ENCODE measurements at regions not wholly inside any gene's neighbourhood (a gene's known extent, or its start where the extent isn't known, plus 50 kb on each side); places are given as distances from the start of the nearest gene placed in this dataset.
"Not testable (repeated sequence)": the region's sequence is repeated elsewhere in the genome, so short reads cannot be mapped to it uniquely, and the experiment has no call there.

DNA sequence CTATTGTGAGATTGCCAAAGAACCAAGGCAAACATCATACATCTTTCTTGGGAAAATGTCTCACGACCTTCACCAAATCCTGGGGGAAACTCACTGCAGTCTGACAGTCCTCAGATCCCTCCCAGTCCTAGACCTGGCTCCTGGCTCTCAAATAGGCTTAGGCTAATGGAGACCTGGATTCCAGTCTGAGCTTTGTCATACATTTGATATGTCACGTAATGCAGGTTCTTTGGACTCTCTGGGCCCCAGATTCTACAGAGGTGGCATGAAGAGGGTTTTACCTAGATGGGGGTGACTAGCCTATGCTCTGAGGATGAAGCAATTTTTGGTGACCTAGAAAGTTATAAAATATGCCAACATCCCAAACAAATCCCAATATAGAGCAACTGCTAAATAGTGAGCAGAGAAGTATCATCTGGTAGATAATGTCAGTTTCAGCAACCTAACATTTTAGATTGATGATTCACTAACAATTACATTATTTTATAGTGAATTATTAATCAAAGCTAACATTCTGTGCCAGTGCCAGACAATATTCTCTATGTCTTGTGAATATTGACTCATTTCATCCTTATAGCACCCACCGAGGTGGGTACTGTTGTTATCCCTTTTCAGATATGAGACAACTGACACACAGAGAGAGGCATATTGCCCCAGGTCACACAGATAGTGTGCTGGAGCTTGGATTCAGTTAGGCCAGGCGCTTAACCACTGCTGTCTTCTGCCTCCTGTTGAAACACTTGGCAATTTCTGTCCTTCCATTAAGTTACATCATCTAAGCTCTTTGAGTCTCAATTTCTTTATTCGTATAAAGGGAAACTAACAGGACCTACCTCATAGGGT, 195.4 kb upstream of the MAMLD1 start:
- no peak for DNase-seq

GRCh38 chrX:150182161-150182560, 181.0 kb upstream of the MAMLD1 start:
- no peak for DNase-seq

DNA sequence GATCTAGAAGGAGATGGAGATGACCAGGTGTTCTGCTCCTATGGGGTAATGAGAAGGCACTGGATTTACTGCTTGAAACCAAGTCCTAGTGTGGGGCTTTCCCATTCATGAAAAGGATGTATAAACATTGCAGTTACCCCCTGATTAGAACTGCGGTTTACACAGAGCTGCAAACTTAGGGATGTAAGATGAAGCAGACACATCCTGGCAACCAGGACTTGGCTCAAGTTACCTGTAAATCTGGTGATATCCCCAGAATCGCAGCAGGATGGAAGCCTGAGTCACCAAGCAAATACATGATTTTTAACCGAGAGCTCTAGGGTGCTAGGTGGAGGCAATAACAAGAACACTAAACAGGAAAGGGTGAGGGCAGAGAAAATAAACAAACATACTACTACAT, 178.6 kb upstream of the MAMLD1 start:
- no peak for DNase-seq

- no peak for DNase-seq
These were observed 177.4 kb upstream of the MAMLD1 start for GRCh38 chrX:150185766-150186165.

GRCh38 chrX:150192816-150193215, 170.3 kb upstream of the MAMLD1 start:
- DNase-seq, result no peak

- DNase-seq, result no peak
These were observed 166.8 kb upstream of the MAMLD1 start for GRCh38 chrX:150196285-150196684.

GRCh38 chrX:150197388-150197787, 165.7 kb upstream of the MAMLD1 start:
- no peak for DNase-seq

DNA sequence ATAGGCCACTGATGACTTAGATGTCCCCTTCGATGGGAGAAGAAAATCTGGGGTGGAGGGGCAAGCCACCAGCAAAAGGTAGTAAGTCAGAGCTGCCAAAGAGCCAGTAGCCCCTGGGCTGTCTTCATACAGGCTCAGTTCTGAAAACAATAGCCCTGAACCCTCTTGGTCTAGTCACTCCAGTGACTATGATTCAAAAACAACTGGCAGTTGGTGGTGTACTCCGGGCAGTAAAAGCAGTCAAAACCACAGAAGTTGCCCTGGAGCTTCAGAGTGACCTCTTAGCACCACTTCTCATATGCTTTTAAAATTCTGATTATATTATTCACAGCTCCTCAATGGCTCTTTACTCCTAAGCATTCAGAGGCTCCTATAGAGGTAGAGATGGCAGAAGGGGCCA, 164.3 kb upstream of the MAMLD1 start:
- DNase-seq, result no peak

DNA sequence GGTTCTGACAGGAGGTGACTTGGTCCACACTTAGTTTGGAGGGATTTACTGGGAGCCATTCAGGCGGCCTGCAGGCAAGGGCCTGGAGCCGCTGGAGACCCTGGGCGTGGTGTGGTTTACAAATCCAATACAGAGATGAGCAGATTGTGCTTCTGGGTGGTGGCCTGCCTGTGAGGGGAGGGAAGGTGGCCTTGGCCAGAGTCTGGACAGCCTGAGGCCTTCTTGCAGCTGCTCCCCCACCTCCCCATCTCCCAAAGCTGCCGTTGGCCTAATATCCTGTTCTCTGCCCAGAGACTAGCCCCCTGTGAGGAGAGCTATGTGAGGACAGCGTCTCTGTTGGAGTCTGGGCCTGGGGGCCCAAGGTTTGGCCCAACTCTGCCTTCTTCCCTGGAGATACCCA, 163.9 kb upstream of the MAMLD1 start:
- DNase-seq, result no peak

DNA sequence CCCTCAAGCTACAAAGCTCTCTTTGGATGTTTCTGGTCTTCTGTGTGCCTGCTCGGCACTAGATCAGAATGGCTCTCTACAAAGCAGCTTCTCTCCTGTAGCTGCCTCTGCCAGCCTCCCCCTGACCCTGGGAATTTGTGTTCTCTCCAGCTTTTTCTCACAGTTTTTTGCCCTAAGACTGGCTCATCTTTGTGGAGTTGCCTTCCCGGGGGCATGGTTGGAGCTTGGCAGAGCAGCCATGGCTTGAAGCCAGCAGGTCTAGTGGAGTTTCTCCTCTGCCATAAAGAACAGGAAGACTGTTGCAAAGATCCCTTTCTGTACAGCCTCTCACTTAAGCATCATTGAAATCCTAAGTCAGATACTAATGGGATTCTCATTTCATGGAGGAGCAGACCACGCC, 163.3 kb upstream of the MAMLD1 start:
- DNase-seq, result no peak

GRCh38 chrX:150200361-150200760, 162.8 kb upstream of the MAMLD1 start:
- no peak for DNase-seq

DNA sequence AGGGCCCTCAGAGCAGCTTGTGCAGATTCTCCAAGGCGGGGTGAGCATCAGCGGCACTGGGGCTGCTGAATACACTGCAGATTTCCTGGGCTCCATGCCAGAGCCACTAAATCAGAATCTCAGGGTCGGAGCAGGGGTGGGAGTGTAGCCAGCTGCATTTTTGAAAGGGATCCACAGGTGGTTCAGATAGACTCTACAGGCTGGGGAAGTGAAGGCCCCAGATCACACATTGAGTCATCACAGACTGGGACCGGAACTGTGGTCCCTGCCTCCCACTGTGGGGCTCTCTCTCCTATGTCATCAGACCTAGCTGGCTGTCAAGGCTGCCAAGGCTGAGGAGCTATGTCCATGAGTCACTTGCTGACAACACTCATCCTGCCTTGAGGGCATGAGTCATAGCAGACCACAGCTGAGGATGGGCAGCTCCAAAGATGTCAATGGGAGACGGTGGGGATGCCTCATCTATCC, 162.3 kb upstream of the MAMLD1 start:
- peak; percentile 37 for DNase-seq

DNA sequence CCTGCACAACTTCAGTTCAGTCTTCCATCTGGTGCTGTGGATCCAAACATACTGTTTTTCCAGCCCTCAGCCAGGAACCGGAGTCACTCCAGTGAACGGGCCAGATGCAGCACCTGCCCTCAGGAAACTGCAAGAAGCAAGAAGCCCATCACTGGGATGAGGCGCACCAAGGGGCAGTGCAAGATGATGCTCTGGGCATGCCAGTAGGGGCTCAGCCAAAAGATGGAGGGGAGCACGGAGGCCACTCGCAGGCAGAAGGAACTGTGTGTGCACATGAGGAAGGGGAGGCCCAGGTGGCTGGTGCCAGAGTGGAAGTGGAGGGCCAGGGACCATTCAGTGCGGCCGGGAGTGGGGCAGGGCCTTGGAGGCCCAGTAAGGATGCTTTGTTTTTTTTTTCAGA, 161.7 kb upstream of the MAMLD1 start:
- DNase-seq, result no peak

DNA sequence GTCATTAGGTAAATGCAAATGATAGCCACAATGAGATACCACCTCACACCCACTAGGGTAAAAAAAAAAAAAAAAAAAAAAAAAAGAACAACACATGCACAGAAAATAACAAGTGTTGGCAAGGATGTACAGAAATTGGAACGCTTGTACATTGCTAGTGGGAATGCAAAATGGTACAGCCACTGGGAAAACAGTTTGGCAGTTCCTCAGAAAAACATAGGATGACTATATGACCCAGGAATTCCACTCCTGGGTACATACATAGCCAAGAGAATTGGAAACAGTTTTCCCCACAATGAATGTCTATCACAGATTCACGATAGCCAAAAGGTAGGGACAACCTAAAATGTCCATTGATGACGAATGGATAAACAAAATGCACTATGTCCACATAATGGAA, 161.3 kb upstream of the MAMLD1 start:
- no peak for DNase-seq

- no peak for DNase-seq
These were observed 160.4 kb upstream of the MAMLD1 start for GRCh38 chrX:150202641-150203247.

DNA sequence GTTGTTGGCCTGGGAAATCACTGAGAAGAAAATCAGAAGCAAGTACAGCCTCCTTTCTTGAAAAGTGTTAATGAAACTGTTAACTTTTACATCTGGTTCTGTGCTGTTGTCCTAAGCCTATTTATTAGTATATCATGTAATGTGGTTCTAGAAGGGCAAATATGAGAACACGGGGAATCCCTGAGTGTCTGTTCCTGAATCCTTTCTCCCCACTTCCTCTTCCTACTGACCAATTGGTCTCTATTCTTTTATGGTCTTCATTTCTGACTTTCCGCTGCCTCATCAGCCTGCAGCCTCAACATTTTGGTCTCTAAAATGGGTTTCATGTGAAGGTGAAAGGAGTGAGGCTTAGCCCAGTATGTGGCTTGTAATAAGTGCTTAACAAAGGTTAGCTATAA, 159.9 kb upstream of the MAMLD1 start:
- DNase-seq, result no peak

DNA sequence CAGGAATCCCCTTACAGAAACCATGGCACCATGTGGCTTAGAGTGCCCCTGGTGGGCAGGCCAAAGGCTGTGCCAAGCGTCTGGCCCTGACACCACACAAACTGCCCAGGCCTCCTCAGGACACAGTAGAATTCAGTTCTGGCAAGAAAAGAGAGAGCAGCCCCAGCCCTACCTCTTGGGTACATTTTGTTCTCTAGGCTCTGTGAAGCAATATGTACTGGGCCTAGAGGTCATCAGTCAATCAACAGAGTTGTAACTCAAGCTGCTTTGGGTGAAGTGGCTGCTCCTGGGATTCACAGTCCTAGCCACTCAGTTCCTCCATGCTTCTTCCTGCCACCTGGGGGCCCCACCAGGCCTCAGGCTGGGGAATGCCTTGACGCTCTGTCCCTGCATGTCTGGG, 158.1 kb upstream of the MAMLD1 start:
- DNase-seq, result no peak

DNA sequence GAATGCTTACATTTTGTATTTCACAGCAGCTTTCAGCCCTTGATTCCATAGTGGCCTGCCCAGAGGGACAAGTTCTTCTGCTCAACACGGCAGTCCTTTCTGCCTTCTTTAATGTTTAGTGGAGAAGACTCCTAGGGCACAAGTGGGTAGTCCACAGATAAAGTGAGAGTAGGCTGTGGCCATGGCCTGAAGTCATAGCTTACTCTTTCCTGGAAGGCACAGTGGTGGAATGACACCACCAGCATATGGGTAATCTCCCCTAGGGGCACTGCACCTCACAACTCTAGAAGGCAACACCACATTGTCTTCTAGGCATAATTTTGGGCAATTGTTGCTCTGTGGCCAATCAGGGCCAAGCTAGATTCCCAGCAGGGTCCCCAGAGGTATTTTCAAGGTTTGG, 155.4 kb upstream of the MAMLD1 start:
- DNase-seq, result no peak

- no peak for DNase-seq
These were observed 151.1 kb upstream of the MAMLD1 start for GRCh38 chrX:150211988-150212387.

DNA sequence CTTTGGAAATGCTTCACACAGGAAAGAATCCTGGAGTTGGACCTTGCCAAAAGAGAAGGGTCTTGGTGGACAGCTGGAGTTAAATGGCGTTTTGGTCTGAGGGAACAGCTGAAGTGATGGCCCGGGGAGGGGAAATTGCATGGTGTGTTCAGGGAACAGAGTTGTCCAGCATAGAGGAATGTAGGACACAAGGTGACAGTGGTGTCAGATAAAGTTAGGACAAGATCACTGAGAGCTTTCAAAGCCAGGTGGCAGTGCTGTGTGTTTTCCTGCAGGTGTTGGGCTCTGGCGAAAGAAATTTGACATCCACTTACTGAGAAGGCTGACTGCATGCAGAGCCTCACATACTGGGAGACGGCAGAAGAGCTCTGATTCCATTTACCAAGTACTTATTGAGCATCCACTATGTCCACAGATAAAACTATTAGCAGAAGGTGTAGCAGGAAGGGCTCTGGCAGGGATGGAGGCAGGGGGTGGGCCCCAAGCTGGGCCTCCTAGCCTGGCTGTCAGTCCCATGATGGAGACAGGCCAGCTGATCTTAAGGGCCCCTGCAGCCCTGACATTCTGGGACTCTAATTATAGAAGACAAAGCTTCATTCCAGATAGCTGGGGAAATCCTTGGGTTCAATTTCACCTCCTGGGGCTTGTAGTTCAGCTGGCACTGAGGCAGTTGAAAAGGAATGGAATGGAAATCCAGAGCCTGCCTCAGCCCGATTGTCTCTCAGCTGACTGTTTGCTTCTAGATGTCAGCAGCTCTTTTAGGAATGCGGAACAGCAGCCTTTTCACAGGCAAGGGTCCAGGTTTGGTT, 150.2 kb upstream of the MAMLD1 start:
- DNase-seq, result no peak

DNA sequence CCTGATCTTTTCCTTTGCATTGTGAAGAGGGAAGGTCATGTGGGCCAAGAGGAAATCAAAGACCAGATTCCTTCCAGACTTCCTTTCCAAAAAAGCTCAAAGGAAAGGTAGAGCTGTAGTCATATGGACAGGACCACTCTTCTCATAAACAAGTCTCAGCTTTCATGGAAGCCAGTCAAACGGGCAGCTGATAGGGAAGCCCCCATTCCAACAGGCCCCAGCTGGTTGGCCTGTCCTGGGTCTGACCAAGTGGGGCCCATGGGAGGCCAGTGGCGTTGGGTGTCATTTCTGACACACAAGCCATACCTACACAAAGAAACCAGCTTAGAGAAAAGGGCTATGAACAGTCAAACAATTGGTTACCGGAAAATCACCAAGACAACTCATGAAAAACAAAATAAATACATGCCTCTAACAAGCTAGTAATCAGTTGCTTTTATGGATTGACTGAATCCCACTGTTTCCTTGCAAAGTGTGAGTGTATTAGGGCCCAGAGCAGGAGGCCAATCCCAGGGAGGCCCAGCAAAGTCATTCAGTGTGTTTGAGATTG, 149.6 kb upstream of the MAMLD1 start:
- DNase-seq, result no peak

DNA sequence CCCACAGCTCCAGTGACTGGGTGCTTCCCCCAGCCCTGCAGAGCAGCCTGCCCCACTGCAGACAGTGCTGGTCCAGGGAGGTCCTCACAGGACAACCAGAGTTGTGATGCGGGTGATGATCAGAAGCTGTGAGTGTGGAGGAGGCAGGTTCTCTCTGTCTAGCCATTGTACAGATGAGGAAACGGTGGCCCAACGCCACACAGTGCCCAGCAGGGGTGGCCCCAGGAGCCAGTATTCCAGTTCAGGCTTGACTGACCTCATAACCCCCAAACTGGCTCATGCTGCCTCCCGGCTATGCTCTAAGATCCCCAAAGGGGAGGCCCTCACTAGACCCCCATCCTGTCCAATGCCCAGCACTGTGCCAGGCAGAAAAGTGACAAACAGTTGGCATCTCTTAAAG, 147.1 kb upstream of the MAMLD1 start:
- not testable (repeated sequence) for DNase-seq

- DNase-seq, result no peak
These were observed 146.4 kb upstream of the MAMLD1 start for GRCh38 chrX:150216716-150217115.

All from stimulated activated CD4-positive, alpha-beta T cell treated with anti-CD3 and anti-CD28 coated beads, Interleukin-4, amount 100 ng/mL, for 1 hour (primary cell).